Subcutaneous abdominal adipose tissue (tissue), 5 donors: ENCODE measurements at regions not wholly inside any gene's neighbourhood (a gene's known extent, or its start where the extent isn't known, plus 50 kb on each side); places are given as distances from the start of the nearest gene placed in this dataset.

Experiments used
- H3K27ac ChIP-seq: one replicate; pipeline ENCODE4 v1.7.0; 2013; ENCODE audit warnings: low read depth, mild to moderate bottlenecking, inconsistent platforms, low read length, moderate library complexity
- H3K27me3 ChIP-seq, 5 donors: one replicate each; pipeline ENCODE4 v1.7.0; 2013; ENCODE audit warnings: low read length in 5 of 5, inconsistent platforms in 1 of 5; ENCODE audit not compliant: control insufficient read depth in 5 of 5, insufficient read depth in 4 of 5
- H3K36me3 ChIP-seq, 5 donors: one replicate each; pipeline ENCODE4 v1.7.0; 2013; ENCODE audit warnings: low read length in 5 of 5; ENCODE audit not compliant: control insufficient read depth in 5 of 5, insufficient read depth in 5 of 5
- H3K4me1 ChIP-seq, 5 donors: one replicate each; pipeline ENCODE4 v1.7.0; 2013; ENCODE audit warnings: low read length in 5 of 5, mild to moderate bottlenecking in 3 of 5, moderate library complexity in 1 of 5; ENCODE audit not compliant: control insufficient read depth in 5 of 5, insufficient read depth in 5 of 5
- H3K4me3 ChIP-seq, 5 donors: one replicate each; pipeline ENCODE4 v1.7.0; 2013; ENCODE audit warnings: low read length in 5 of 5, low read depth in 1 of 5
- H3K9ac ChIP-seq, 5 donors: one replicate each; pipeline ENCODE4 v1.7.0; 2013; ENCODE audit warnings: low read length in 5 of 5, mild to moderate bottlenecking in 4 of 5, moderate library complexity in 3 of 5
- H3K9me3 ChIP-seq, 5 donors: one replicate each; pipeline ENCODE4 v1.7.0; 2013; ENCODE audit warnings: low read length in 5 of 5; ENCODE audit not compliant: control insufficient read depth in 5 of 5
- donor health status: healthy.
- donor health status: healthy.
- donor health status: healthy.
- donor health status: healthy.
- donor health status: healthy.

GRCh38 chr2:173828189-173829142 lies 136.7 kb downstream of the SP3 start:
- Histone ChIP-seq H3K27ac (no peak overlapping the region), H3K4me3 (no peak overlapping the region), H3K4me1 (peaks cover 3 to 39% (median 35%) of the 10 kb centered on the region in 5 donors), H3K27me3 (peaks cover 0 to 2% (median 0%) of the 10 kb centered on the region in 5 donors), H3K9me3 (no peaks in the 10 kb centered on the region), H3K9ac (no peak overlapping the region), H3K36me3 (no peaks in the 10 kb centered on the region)

GRCh38 chr2:173829727-173830126 lies 135.4 kb downstream of the SP3 start:
- Histone ChIP-seq H3K9me3 (no peaks in the 10 kb centered on the region), H3K36me3 (no peaks in the 10 kb centered on the region), H3K27ac (no peak overlapping the region), H3K4me3 (no peak overlapping the region), H3K4me1 (peaks cover 3 to 39% (median 35%) of the 10 kb centered on the region in 5 donors), H3K27me3 (peaks cover 0 to 2% (median 0%) of the 10 kb centered on the region in 5 donors), H3K9ac (no peak overlapping the region)

- H3K4me1 ChIP-seq: peaks cover 3 to 39% (median 35%) of the 10 kb centered on the region in 5 donors
- H3K4me3 ChIP-seq: no peak overlapping the region
- no peaks in the 10 kb centered on the region for H3K36me3 ChIP-seq
- H3K9me3 ChIP-seq: no peaks in the 10 kb centered on the region
- peaks cover 0 to 2% (median 0%) of the 10 kb centered on the region in 5 donors for H3K27me3 ChIP-seq
- no peak overlapping the region for H3K9ac ChIP-seq
- H3K27ac ChIP-seq: no peak overlapping the region
Measured at GRCh38 chr2:173830170-173830569, 135.0 kb downstream of the SP3 start.

- H3K4me1 ChIP-seq: peaks cover 3 to 39% (median 35%) of the 10 kb centered on the region in 5 donors
- H3K36me3 ChIP-seq: no peaks in the 10 kb centered on the region
- H3K27me3 ChIP-seq: no peaks in the 10 kb centered on the region
- no peaks in the 10 kb centered on the region for H3K9me3 ChIP-seq
- no peak overlapping the region for H3K27ac ChIP-seq
- no peak overlapping the region for H3K9ac ChIP-seq
- no peak overlapping the region for H3K4me3 ChIP-seq
Measured at GRCh38 chr2:173831312-173832229, 133.6 kb downstream of the SP3 start.

- H3K4me3 ChIP-seq: no peak overlapping the region
- no peaks in the 10 kb centered on the region for H3K36me3 ChIP-seq
- no peak overlapping the region for H3K9ac ChIP-seq
- peaks cover 3 to 32% (median 30%) of the 10 kb centered on the region in 5 donors for H3K4me1 ChIP-seq
- no peaks in the 10 kb centered on the region for H3K9me3 ChIP-seq
- no peak overlapping the region for H3K27ac ChIP-seq
- no peaks in the 10 kb centered on the region for H3K27me3 ChIP-seq
Measured at GRCh38 chr2:173834141-173834540, 131.0 kb downstream of the SP3 start.

- Histone ChIP-seq H3K27ac (no peak overlapping the region), H3K36me3 (no peaks in the 10 kb centered on the region), H3K9ac (no peak overlapping the region), H3K27me3 (no peaks in the 10 kb centered on the region), H3K9me3 (no peaks in the 10 kb centered on the region), H3K4me1 (peaks cover 0 to 19% (median 15%) of the 10 kb centered on the region in 5 donors), H3K4me3 (no peak overlapping the region)
Measured at GRCh38 chr2:173835726-173836125, 129.4 kb downstream of the SP3 start.

- no peak overlapping the region for H3K4me3 ChIP-seq
- no peak overlapping the region for H3K9ac ChIP-seq
Measured at GRCh38 chr2:173841110-173841509, 124.1 kb downstream of the SP3 start.

GRCh38 chr2:173843526-173843925 lies 121.6 kb downstream of the SP3 start:
- H3K27ac ChIP-seq: no peak overlapping the region

More at GRCh38 chr2:173841110-173841509, 124.1 kb downstream of the SP3 start:
- Histone ChIP-seq H3K27me3 (no peaks in the 10 kb centered on the region), H3K4me1 (peaks cover 0 to 3% (median 0%) of the 10 kb centered on the region in 5 donors), H3K27ac (no peak overlapping the region), H3K36me3 (no peaks in the 10 kb centered on the region), H3K9me3 (no peaks in the 10 kb centered on the region)

GRCh38 chr2:173851141-173851641 lies 114.0 kb downstream of the SP3 start:
- Histone ChIP-seq H3K4me3 (peak overlapping the region in 1 of 5 donors; percentile 16), H3K4me1 (peaks cover 0 to 13% (median 12%) of the 10 kb centered on the region in 5 donors), H3K27me3 (no peaks in the 10 kb centered on the region), H3K9me3 (no peaks in the 10 kb centered on the region), H3K27ac (no peak overlapping the region), H3K36me3 (no peaks in the 10 kb centered on the region), H3K9ac (no peak overlapping the region)

More at GRCh38 chr2:173843526-173843925, 121.6 kb downstream of the SP3 start:
- H3K27me3 ChIP-seq: no peaks in the 10 kb centered on the region
- no peak overlapping the region for H3K4me3 ChIP-seq
- peaks cover 0 to 3% (median 0%) of the 10 kb centered on the region in 5 donors for H3K4me1 ChIP-seq
- H3K9me3 ChIP-seq: no peaks in the 10 kb centered on the region
- H3K9ac ChIP-seq: no peak overlapping the region
- H3K36me3 ChIP-seq: no peaks in the 10 kb centered on the region
